MM.1S (cell line): ENCODE measurements at regions not wholly inside any gene's neighbourhood (a gene's known extent, or its start where the extent isn't known, plus 50 kb on each side); places are given as distances from the start of the nearest gene placed in this dataset.

ENCODE experiments used
- DNase-seq: peaks from one replicate; pipeline ENCODE4 v3.0.0-alpha.2; 2015
- H2AFZ ChIP-seq: fragments of 300-600 bp; sonication (generic); 2 replicates; pipeline ENCODE4 v1.6.0; 2016; ENCODE audit warnings: antibody characterized with exemption, low read length
- H3F3A ChIP-seq: fragments of 300-600 bp; sonication (generic); 2 replicates; pipeline ENCODE4 v1.6.1; 2016; ENCODE audit warnings: mild to moderate bottlenecking, antibody characterized with exemption, low read length, moderate library complexity, mixed read lengths; ENCODE audit not compliant: insufficient read depth
- H3K27ac ChIP-seq: fragments of 300-600 bp; sonication (generic); 2 replicates; pipeline ENCODE4 v1.5.1; 2016; ENCODE audit warnings: mild to moderate bottlenecking, low read length
- H3K27me3 ChIP-seq: fragments of 300-600 bp; sonication (generic); replicated peaks from 2 replicates; pipeline ENCODE4 v1.6.0; 2016; ENCODE audit warnings: low read length; ENCODE audit not compliant: insufficient read depth
- H3K36me3 ChIP-seq: fragments of 300-600 bp; sonication (generic); replicated peaks from 2 replicates; pipeline ENCODE4 v1.6.1; 2016; ENCODE audit warnings: mild to moderate bottlenecking, low read length, mixed read lengths; ENCODE audit not compliant: insufficient read depth
- H3K4me1 ChIP-seq: fragments of 300-600 bp; sonication (generic); 2 replicates; pipeline ENCODE4 v1.6.1; 2016; ENCODE audit warnings: low read length, mixed read lengths
- H3K4me2 ChIP-seq: fragments of 300-600 bp; sonication (generic); 2 replicates; pipeline ENCODE4 v1.6.0; 2016; ENCODE audit warnings: low read depth, low read length
- H3K4me3 ChIP-seq: fragments of 300-600 bp; sonication (generic); 2 replicates; pipeline ENCODE4 v1.5.1; 2016; ENCODE audit warnings: low read length, mixed read lengths
- H3K79me2 ChIP-seq: fragments of 300-600 bp; sonication (generic); 2 replicates; pipeline ENCODE4 v1.6.1; 2016; ENCODE audit warnings: mixed run types, low read length, mixed read lengths
- H3K9ac ChIP-seq: fragments of 300-600 bp; sonication (generic); 2 replicates; pipeline ENCODE4 v1.6.1; 2016; ENCODE audit warnings: low read length, mixed read lengths
- H3K9me2 ChIP-seq: fragments of 300-600 bp; sonication (generic); replicated peaks from 2 replicates; pipeline ENCODE4 v1.6.1; 2016; ENCODE audit warnings: mild to moderate bottlenecking, low read length, mixed read lengths; ENCODE audit not compliant: insufficient read depth
- H3K9me3 ChIP-seq: fragments of 300-600 bp; sonication (generic); replicated peaks from 2 replicates; pipeline ENCODE4 v1.6.1; 2016; ENCODE audit warnings: mild to moderate bottlenecking, low read length, mixed read lengths; ENCODE audit not compliant: insufficient read depth
- H4K20me1 ChIP-seq: fragments of 300-600 bp; sonication (generic); 2 replicates; pipeline ENCODE4 v1.6.1; 2016; ENCODE audit warnings: mild to moderate bottlenecking, low read length, moderate library complexity, mixed read lengths; ENCODE audit not compliant: insufficient read depth
- EZH2 ChIP-seq: fragments of 300-600 bp; sonication (generic); optimal IDR thresholded peaks from 2 replicates; pipeline ENCODE3; 2017; ENCODE audit warnings: low read depth, mild to moderate bottlenecking, antibody characterized with exemption, low read length, mixed read lengths
- EZH2phosphoT487 ChIP-seq: fragments of 300-600 bp; sonication (generic); IDR thresholded peaks from 2 replicates; pipeline ENCODE4 v1.6.1; 2018; ENCODE audit warnings: antibody characterized with exemption, low read length
- TF ChIP-seq, protein P1 (sequence below): fragments of 300-600 bp; sonication (generic); IDR thresholded peaks from 2 replicates; pipeline ENCODE4 v1.5.1; 2016; ENCODE audit warnings: antibody characterized with exemption, low read length, mixed read lengths

DNA sequence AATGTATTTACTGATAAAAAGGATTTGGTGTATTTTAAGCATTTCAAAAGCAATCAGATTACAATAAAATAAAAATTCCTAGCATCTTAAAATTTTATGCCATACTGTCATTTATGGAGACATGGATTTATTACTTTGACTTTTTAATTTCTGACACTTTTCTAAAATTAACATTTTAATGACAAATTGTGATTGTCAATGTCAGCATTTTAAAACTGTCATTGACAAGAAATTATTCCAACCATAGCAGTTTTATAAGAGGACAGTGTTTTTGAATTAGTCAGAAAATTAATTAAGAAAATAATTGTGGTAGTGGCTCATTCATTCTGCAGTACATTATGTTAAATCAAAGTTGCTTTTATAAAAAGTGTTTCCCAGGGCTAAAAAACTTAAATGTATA is 1954.4 kb downstream of the ARAP2 start:
- no peak for DNase-seq
- Histone ChIP-seq H3K9me3 (no peaks in the 10 kb centered on the region), H3K9me2 (no peaks in the 10 kb centered on the region), H4K20me1 (no peaks in the 10 kb centered on the region), H2AFZ (no peak overlapping the region), H3K79me2 (no peaks in the 10 kb centered on the region), H3K27ac (no peak overlapping the region), H3K9ac (no peak overlapping the region), H3F3A (no peaks in the 10 kb centered on the region), H3K4me2 (no peak overlapping the region), H3K27me3 (no peaks in the 10 kb centered on the region), H3K36me3 (no peaks in the 10 kb centered on the region), H3K4me3 (no peak overlapping the region), H3K4me1 (no peaks in the 10 kb centered on the region)
- TF ChIP-seq, protein P1, sequence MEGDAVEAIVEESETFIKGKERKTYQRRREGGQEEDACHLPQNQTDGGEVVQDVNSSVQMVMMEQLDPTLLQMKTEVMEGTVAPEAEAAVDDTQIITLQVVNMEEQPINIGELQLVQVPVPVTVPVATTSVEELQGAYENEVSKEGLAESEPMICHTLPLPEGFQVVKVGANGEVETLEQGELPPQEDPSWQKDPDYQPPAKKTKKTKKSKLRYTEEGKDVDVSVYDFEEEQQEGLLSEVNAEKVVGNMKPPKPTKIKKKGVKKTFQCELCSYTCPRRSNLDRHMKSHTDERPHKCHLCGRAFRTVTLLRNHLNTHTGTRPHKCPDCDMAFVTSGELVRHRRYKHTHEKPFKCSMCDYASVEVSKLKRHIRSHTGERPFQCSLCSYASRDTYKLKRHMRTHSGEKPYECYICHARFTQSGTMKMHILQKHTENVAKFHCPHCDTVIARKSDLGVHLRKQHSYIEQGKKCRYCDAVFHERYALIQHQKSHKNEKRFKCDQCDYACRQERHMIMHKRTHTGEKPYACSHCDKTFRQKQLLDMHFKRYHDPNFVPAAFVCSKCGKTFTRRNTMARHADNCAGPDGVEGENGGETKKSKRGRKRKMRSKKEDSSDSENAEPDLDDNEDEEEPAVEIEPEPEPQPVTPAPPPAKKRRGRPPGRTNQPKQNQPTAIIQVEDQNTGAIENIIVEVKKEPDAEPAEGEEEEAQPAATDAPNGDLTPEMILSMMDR = no peak
- TF ChIP-seq EZH2phosphoT487 (no peak), EZH2 (no peak)

DNA sequence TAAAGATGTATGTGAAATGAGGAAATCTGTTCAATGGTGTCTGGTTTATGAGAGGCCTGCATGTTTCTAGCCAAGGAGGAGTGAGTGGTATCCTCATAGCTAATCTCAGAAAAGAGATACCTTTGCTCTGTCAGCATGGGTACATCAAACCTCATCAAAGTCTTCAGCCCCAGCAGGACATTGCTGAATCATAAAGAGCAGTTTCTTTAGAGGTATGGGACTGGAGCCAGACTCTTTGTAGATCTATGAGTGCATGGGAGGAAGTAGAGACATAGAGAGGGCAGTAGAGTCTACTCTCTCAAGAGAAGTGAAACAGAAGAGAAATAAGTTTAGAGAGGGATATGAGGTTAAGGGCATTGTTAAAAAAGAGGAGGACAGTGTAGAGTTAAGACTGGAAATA is 1950.9 kb downstream of the ARAP2 start:
- Histone ChIP-seq H3K27ac (no peak overlapping the region), H2AFZ (no peak overlapping the region), H3K36me3 (no peaks in the 10 kb centered on the region), H3K9ac (no peak overlapping the region), H3K79me2 (no peaks in the 10 kb centered on the region), H3K4me2 (no peak overlapping the region), H3F3A (no peaks in the 10 kb centered on the region), H3K9me3 (no peaks in the 10 kb centered on the region), H4K20me1 (no peaks in the 10 kb centered on the region), H3K9me2 (no peaks in the 10 kb centered on the region), H3K4me1 (no peaks in the 10 kb centered on the region), H3K27me3 (no peaks in the 10 kb centered on the region), H3K4me3 (no peak overlapping the region)
- no peak for DNase-seq
- TF ChIP-seq EZH2phosphoT487 (no peak), EZH2 (no peak)
- TF ChIP-seq, protein P1 = no peak

DNA sequence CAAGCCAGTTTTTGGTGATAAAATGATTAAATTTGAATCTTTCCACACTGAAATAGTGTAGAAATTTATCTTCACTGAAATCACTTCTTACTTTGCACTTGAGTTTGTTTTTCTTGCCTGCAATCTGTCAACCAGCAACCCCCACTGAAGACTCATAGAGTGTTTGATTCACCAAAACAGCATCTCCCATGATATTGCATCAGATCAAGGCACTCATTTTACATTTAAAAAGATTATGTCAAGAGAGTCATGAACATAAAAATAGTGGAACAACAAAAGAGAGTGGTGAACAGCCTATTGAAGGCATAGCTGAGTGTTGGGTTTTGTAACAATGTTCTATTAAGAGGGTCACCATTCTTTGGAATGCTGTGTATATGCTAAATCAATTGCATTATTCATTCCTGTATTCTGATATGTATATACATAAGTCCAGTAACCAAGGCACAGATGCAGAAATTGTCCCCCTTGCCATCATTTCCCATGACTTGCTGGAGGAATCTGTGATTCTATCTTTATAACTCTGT is 1934.9 kb downstream of the ARAP2 start:
- no peak overlapping the region for H3K4me3 ChIP-seq
- no peaks in the 10 kb centered on the region for H3K79me2 ChIP-seq
- H3K9ac ChIP-seq = no peak overlapping the region
- no peak overlapping the region for H3K4me2 ChIP-seq
- H3K27ac ChIP-seq = no peak overlapping the region
- H4K20me1 ChIP-seq = no peaks in the 10 kb centered on the region
- H3K9me2 ChIP-seq = no peaks in the 10 kb centered on the region
- no peak overlapping the region for H2AFZ ChIP-seq
- no peaks in the 10 kb centered on the region for H3K4me1 ChIP-seq
- H3F3A ChIP-seq = no peaks in the 10 kb centered on the region
- no peaks in the 10 kb centered on the region for H3K27me3 ChIP-seq
- no peaks in the 10 kb centered on the region for H3K36me3 ChIP-seq
- TF ChIP-seq EZH2 = no peak
- TF ChIP-seq, protein P1 = no peak
- TF ChIP-seq EZH2phosphoT487 = no peak
- H3K9me3 ChIP-seq = no peaks in the 10 kb centered on the region
- DNase-seq = no peak
